Thoracic aorta (tissue), 2 donors: ENCODE measurements at regions not wholly inside any gene's neighbourhood (a gene's known extent, or its start where the extent isn't known, plus 50 kb on each side); places are given as distances from the start of the nearest gene placed in this dataset.
"Not testable (repeated sequence)": the region's sequence is repeated elsewhere in the genome, so short reads cannot be mapped to it uniquely, and the experiment has no call there.

ENCODE experiments used
- ATAC-seq: fragments of 150-250 bp; one replicate; pipeline ENCODE4 v1.8.0; 2017; ENCODE audit warnings: low read depth; ENCODE audit not compliant: insufficient number of reproducible peaks, low FRiP score
- DNase-seq: peaks from one replicate; pipeline ENCODE4 v3.0.0-alpha.2; 2020; ENCODE audit warnings: low spot score
- H3K27ac ChIP-seq, 2 donors: fragments of 200-600 bp; sonication (generic); 1 replicate in 1 of 2; 2 replicates in 1 of 2; pipeline ENCODE4 v1.5.1; 2016; ENCODE audit warnings: mild to moderate bottlenecking in 2 of 2, moderate library complexity in 2 of 2
- H3K27me3 ChIP-seq: fragments of 200-600 bp; sonication (generic); replicated peaks from 2 replicates; pipeline ENCODE4 v1.6.0; 2016; ENCODE audit warnings: mild to moderate bottlenecking; ENCODE audit not compliant: insufficient read depth
- H3K36me3 ChIP-seq: fragments of 200-600 bp; sonication (generic); one replicate; pipeline ENCODE4 v1.5.1; 2016
- H3K4me1 ChIP-seq, 2 donors: fragments of 200-600 bp; sonication (generic); 1 replicate in 1 of 2; 2 replicates in 1 of 2; pipeline versions ENCODE4 v1.5.1 to v1.6.0; 2016; ENCODE audit warnings: low read depth in 2 of 2, mild to moderate bottlenecking in 1 of 2; ENCODE audit not compliant: control insufficient read depth in 1 of 2
- H3K4me3 ChIP-seq: fragments of 200-600 bp; sonication (generic); 2 replicates; pipeline ENCODE4 v1.5.1; 2016; ENCODE audit warnings: mild to moderate bottlenecking
- H3K9me3 ChIP-seq: fragments of 200-600 bp; sonication (generic); 2 replicates; pipeline ENCODE4 v1.5.1; 2016
- TF ChIP-seq, protein P1 (sequence below): fragments of 200-600 bp; sonication (generic); IDR thresholded peaks from one replicate; pipeline ENCODE4 v1.5.1; 2019; ENCODE audit warnings: antibody characterized with exemption

DNA sequence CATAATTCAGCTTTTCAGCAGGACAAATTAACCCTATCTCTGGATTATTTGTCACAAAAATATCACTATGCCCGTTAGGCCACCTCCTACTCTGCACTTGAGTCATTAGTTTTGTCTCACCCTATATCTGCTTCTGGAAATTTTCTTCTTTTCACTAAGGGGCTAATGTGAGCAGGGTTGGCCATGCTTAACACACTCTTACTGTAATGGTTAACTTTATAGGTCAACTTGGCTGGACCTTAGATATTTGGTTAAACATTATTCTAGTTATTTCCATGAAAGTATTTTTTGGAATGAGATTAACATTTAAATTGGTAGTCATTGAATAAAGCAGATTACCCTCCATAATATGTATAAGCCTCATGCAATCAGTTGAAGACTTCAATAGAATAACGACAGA, 394.6 kb upstream of the PTCHD4 start:
- Histone ChIP-seq H3K4me1 (no peaks in the 10 kb centered on the region), H3K4me3 (no peak overlapping the region), H3K36me3 (no peaks in the 10 kb centered on the region), H3K27ac (no peak overlapping the region), H3K9me3 (no peaks in the 10 kb centered on the region), H3K27me3 (no peaks in the 10 kb centered on the region)
- ATAC-seq (no peak), DNase-seq (no peak)
- TF ChIP-seq, protein P1, sequence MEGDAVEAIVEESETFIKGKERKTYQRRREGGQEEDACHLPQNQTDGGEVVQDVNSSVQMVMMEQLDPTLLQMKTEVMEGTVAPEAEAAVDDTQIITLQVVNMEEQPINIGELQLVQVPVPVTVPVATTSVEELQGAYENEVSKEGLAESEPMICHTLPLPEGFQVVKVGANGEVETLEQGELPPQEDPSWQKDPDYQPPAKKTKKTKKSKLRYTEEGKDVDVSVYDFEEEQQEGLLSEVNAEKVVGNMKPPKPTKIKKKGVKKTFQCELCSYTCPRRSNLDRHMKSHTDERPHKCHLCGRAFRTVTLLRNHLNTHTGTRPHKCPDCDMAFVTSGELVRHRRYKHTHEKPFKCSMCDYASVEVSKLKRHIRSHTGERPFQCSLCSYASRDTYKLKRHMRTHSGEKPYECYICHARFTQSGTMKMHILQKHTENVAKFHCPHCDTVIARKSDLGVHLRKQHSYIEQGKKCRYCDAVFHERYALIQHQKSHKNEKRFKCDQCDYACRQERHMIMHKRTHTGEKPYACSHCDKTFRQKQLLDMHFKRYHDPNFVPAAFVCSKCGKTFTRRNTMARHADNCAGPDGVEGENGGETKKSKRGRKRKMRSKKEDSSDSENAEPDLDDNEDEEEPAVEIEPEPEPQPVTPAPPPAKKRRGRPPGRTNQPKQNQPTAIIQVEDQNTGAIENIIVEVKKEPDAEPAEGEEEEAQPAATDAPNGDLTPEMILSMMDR: no peak

DNA sequence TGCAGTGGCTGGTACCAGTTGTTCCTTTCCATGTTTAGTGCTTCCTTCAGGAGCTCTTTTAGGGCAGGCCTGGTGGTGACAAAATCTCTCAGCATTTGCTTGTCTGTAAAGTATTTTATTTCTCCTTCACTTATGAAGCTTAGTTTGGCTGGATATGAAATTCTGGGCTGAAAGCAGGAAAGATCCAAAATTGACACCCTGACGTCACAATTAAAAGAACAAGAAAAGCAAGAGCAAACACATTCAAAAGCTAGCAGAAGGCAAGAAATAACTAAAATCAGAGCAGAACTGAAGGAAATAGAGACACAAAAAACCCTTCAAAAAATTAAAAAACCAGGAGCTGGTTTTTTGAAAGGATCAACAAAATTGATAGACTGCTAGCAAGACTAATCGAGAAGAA, 382.4 kb upstream of the PTCHD4 start:
- H3K9me3 ChIP-seq, H3K27me3 ChIP-seq, H3K36me3 ChIP-seq, H3K4me1 ChIP-seq, H3K4me3 ChIP-seq, ATAC-seq, DNase-seq, H3K27ac ChIP-seq: not testable (repeated sequence)

DNA sequence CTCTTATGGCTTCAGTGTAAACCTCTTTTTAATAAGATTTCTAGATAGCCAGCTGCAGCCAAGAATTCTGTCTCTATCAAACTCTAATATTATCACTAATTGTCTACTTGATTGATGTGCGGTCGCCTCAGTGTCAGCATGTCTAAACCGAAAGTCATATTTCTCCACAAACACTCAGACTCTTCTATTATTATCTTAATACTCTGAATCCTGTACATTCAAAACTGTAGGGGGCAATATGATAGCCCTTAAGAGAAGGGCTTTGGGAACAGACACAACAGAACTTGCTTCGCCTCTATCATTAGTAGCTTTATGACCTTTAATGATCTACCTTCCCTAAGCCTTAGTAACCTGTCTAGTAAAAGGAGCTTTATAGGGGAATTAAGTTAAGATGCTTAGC, 379.7 kb upstream of the PTCHD4 start:
- Histone ChIP-seq H3K4me1 (no peaks in the 10 kb centered on the region), H3K36me3 (no peaks in the 10 kb centered on the region), H3K9me3 (no peaks in the 10 kb centered on the region), H3K4me3 (no peak overlapping the region), H3K27me3 (no peaks in the 10 kb centered on the region), H3K27ac (no peak overlapping the region)
- ATAC-seq (no peak), DNase-seq (no peak)
- TF ChIP-seq, protein P1: no peak

DNA sequence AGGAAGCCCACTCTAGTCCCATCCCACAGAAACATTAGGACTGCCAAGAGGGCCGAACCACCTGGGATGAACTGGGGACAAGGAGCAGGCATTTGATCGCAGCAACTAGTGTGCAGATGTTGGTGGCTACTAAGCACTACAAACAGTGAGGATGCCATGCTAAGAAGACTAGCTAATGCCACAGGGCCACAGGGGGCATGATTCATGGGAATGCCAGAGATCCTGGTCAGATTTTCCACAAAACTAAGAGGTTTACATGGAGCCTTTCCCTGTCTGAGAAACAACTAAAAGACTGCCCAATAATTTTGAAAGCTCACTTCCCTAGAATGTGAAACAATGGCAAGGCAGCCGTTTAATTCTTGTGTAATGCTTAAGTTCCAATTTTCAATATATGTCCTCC, 375.9 kb upstream of the PTCHD4 start:
- Histone ChIP-seq H3K4me1 (no peaks in the 10 kb centered on the region), H3K36me3 (no peaks in the 10 kb centered on the region), H3K27ac (no peak overlapping the region), H3K9me3 (no peaks in the 10 kb centered on the region), H3K27me3 (no peaks in the 10 kb centered on the region), H3K4me3 (no peak overlapping the region)
- DNase-seq: no peak
- TF ChIP-seq, protein P1: no peak
- no peak for ATAC-seq

DNA sequence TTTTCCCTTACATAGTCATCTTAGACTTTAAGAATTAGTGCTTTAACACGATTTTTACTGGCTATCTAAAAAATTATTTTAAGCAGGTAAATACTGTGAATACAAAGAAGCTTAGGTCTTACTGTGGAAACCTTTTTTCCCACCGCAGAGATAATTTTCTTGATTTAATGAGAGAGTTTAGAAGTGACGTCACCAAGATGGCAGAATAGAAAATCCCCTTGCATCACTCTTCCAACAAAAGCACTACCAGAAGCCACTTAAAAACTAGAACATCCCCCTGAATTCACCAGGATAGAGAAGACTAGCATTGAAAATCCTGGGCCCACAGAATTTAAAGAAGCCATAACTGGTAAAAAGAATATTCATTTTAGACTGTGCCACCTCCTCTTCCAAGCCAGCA, 375.4 kb upstream of the PTCHD4 start:
- no peaks in the 10 kb centered on the region for H3K27me3 ChIP-seq
- no peak overlapping the region for H3K4me3 ChIP-seq
- no peaks in the 10 kb centered on the region for H3K4me1 ChIP-seq
- TF ChIP-seq, protein P1: no peak
- DNase-seq (no peak), ATAC-seq (no peak)
- H3K9me3 ChIP-seq: no peaks in the 10 kb centered on the region
- H3K27ac ChIP-seq: no peak overlapping the region
- no peaks in the 10 kb centered on the region for H3K36me3 ChIP-seq

DNA sequence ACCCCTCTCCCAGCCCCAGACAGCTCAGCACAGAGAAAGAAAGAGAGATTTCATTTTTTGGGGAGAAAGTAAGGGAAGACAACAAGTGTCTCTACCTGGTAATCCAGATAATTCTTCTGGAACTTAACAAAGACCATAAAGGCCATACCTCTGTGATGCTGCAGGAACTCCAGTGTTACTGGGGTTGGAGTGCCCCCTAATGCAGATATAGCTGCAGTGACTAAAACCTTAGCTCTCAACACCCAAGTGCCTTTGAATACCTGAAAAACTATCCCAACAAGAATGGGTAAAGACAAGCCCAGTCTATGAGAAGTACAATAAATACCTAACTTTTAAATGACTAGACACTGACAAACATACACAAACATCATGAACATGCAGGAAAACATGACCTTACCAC, 365.3 kb upstream of the PTCHD4 start:
- H3K27ac ChIP-seq: no peak overlapping the region
- ATAC-seq (no peak), DNase-seq (no peak)
- H3K27me3 ChIP-seq: no peaks in the 10 kb centered on the region
- H3K9me3 ChIP-seq: no peaks in the 10 kb centered on the region
- no peaks in the 10 kb centered on the region for H3K4me1 ChIP-seq
- TF ChIP-seq, protein P1: no peak
- H3K4me3 ChIP-seq: no peak overlapping the region
- H3K36me3 ChIP-seq: no peaks in the 10 kb centered on the region
